ENCODE measurements at regions not wholly inside any gene's neighbourhood (a gene's known extent, or its start where the extent isn't known, plus 50 kb on each side); places are given as distances from the start of the nearest gene placed in this dataset.

DNA sequence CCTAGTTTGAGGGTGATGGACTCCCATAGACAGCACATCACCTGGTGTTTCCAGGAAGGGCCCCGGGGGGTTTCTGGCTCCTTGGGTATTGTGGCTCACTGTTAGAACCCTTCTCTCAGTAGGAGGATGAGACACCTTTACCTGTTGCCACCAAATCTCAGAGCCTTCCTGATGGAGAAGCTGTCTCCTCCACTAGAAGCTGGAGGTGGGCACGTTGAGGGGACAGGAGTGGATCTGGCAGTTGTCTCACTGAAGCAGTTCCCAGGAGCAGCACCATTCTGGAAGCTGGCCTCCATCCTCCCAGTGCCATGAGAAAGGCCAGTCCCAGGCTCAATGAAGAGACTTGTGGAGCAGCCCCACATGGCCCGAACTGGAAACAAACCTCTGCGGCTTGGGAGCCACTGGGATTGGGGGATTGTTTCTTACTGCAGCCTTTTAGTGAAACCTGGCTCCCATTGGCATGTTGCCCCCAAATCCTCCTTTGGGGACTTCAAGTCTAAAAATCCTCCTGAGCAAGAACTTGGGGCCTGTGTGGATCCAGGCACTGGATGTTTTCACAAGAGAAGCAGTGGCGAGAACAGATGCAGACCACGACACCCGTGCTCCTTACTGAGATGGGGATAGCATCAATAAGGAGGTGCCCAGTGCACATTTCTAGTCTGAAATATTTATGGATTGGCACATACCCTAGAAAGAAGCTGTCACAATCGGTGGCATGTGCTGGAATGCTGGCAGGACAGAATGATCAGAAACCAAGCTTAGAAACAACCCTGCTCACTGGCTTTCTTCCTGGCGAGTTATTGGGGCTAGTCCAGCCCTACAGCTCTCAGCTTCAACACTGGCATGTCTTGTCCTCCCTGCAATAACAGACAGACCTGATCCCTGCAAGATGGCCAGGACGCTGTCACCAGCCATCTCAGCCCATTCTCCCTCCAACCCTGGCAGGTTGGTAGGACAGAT lies 223.7 kb upstream of the AJAP1 start:
- DNase-seq (ENCODE audit: low spot score), result no peak

DNA sequence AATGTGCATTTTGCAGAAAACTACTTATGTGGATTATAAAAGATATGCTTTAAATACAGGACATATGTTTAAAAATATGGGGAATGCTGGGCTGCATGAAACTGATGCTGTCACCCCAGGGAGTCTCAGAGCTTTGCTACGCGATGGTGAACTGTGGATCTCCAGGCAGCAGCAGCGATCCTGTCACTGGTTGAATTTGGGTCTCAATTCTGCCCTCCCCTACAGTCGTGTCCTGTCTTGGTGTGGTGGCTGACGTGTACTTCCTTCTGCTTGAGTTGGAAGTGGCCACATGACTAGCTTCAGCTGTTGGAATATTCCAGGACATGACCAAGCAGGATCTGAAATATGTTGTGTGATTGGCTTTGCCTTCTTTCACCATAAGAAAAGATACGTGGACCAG lies 222.9 kb upstream of the AJAP1 start:
- no peak for DNase-seq (ENCODE audit: low spot score)

DNA sequence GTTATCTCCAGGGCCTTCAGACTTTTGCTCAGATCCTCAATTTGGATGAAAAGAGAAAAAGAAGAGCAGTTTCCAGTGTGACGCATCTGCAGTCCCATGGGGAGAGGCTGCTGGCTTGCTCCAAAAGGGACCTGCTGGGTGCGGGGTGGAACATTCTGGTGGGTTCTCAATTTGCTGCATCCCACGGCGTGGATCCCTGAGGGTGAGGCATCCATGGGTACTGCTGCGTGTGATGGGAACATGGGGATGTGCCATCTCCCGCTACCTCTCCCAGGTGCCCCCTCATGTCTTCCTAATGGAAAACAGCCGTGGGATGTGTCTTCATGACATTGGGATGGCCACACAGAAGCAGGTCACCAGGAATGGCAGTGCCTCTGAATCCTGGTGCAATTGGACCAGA lies 221.3 kb upstream of the AJAP1 start:
- DNase-seq (ENCODE audit: low spot score), result no peak

DNA sequence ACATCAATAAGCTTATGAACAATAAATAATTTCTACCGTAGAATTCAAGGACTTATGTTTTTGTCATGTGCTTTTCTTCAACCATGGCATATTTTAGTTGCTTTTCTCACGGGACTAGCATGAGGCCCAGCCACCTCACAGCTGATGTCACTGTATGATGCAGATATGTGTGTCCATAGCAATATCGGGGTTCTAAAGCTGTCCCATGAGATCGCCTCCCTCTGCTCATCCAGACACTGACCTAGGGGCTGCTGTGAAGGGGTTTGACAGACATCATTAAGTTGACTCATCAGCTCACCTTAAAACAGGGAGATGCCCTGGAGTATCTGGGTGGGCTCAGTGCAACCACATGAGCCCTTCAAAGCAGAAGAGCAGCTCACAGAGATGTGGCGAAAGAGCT lies 210.3 kb upstream of the AJAP1 start:
- DNase-seq (ENCODE audit: low spot score), result no peak

DNA sequence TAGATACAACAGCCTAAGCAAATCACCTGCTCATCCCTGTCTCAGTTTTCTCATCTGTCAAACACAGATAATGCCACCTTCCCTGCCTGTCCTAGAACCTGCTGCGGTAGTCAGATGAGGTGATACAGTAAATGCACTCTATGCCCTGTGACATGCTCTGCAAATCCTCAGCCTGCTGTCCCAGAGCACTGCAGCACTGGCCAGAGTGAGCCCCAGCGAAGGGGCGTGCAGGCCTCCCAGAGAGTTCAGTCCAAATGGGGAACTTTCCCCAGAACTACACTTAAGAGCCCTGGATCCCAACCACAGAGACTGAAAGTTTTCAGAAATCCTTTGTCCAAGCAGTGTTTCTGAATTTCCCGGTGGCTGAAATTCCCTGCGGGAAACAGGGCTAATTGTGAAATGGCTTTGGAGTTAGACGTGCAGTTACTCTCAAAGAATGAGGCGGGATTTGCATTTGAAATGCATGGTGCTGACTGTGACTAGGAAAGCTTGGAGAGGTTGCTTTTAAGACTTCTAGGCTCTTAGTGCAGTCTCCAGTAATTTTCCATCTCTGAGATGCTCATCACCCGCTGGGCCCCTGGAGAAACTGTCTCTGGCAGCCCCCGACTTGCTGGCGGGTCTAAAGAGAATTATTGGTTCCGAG lies 206.5 kb upstream of the AJAP1 start:
- no peak for DNase-seq (ENCODE audit: low spot score)

DNA sequence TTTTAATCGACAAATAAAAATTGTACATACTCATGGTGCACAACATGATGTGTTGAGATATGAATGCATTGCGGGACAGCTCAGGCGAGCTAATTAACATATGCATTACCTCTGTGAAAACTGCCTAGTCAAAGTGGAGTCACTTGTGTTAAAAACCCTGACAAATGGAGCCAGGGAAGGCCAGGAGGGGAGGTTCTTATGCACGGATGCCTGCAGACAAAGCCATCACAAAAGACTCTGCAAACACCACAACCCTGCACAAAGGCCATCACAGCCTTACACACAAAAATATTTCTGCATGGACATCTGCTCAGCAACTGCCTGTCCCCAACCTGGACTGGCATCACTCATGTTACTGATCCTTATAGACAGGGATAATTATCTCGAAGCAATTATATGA lies 204.4 kb upstream of the AJAP1 start:
- no peak for DNase-seq (ENCODE audit: low spot score)

DNA sequence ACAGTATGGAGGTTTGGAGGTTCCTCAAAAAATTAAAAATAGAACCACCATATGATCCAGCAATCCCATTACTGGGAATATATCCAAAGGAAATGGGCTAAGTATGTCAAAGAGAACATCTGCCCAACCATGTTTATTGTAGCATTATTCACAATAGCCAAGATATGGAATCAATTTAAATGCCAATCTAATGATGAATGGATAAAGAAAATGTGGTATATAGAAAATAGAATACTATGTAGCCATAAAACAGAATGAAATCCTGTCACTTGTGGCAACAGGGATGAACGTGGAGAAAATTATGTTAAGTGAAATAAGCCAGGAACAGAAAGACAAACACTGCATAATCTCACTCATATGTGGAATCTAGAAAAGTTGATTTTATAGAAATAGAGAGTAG lies 201.7 kb upstream of the AJAP1 start:
- DNase-seq (ENCODE audit: low spot score), result no peak

DNA sequence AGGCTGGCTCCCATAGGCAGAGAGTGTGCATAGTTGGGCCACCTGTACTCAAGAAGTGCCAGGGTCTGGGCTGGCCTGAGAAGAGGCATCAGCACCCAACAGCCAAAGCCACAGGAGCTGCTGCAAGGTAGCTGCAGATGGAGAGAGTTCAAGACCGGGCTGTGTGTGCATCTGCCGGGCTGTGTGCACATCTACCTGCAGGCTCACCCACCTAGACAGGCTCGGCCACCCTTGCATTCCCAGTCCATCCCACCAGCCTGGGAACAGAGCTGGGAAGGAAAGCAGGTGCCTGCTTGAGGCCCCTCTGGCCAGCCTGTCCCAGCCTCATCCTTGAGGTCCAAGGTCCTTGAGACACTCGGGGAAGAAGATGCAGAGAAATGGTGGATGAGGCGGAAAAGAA lies 194.4 kb upstream of the AJAP1 start:
- no peak for DNase-seq (ENCODE audit: low spot score)

DNA sequence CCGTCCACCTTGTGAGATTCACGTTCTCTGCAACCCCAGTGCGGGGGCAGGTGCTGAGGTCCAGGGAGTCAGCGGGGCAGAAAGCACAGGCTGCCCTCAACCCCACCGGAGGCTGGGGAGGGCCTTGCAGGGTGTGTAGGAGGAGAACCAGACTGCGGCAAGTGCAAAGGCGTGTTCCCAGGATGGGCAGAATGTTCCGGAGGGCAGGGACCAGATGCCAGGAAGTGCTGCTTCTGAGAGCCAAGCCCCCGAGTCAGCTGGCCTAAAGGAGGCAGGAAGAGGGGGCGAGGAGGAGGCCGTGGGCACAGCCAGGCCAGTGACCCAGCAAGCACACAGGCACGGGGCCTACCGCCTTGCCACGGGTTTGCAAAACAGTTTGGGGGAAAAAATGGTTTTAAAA lies 193.8 kb upstream of the AJAP1 start:
- DNase-seq (ENCODE audit: low spot score), result no peak

DNA sequence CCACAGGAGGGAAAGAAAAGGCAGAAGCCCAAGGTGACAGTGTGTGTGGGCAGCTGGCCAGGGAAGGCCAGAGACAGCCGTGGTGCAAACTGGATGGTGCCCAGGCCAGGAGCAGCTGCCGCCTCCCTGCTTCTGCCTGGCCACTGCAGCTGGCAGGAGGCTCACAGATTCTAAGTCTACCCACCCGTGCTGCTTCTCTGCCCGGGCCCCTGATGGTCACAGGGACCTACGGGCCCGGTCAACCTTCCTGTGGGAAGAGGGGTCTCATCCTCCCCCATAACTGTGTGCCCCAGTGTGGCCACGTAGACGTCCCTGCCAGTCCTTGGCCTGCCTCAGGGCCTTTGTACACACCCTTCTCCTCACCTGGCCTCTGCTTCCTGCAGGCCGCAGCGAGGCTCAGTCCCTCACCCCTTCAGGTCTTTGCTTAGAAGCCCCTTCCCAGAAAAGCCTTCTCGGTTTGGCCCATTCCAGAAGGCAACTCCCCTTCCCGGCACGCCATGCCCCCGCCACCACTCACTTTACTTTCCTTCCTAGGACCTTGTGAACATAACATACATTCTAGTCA lies 192.6 kb upstream of the AJAP1 start:
- no peak for DNase-seq (ENCODE audit: low spot score)

DNA sequence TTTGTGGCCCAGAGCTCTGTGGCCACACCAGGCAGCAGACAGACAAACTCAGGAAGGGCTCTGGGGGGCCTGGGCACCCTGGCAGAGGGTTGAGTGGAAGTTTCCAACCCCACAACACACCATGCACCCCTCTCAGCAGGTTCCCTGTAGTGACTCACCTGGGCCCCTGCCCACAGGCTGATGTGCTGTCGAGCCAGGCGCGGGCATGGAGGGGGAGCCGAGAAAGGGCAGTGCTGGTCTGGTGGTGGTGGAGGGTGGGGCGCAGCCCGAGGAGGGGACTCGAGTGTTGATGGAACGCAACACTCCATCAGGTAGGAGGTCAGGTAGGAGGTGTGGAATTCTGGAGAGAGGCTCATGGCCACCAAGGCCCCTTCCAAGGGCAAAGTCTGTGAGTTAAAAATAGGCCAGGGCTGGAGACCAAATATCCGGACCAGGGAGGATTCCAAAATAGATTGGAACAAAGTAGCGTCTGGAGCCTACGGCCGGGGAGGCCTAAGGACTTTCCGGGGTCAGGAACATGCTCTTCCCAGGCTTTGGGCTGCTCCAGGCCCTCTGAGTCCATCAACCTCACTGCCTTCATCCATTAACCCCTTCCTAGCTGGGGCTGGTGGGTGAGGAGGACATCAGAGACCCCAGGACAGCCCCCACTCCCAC lies 191.5 kb upstream of the AJAP1 start:
- DNase-seq (ENCODE audit: low spot score), result no peak

DNA sequence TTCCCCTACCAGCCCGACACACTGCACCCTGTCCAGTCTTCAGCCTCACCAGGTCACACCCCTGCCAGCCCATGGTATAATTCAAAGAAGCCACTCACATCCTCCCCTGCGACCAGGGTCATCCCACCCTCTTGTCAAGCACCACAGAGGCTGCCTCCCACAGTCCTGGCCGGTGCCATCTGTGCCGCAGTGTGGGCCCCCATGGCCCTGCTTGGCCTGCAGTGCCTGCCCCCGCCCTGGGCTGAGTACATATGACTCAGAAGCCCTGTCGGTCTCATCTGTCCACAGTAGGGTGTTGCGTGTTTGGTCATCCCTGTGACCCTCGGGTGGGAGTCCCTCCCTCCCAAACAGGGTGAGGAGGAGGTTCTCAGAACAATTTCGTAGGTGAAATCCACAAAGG lies 190.8 kb upstream of the AJAP1 start:
- DNase-seq (ENCODE audit: low spot score), result no peak

DNA sequence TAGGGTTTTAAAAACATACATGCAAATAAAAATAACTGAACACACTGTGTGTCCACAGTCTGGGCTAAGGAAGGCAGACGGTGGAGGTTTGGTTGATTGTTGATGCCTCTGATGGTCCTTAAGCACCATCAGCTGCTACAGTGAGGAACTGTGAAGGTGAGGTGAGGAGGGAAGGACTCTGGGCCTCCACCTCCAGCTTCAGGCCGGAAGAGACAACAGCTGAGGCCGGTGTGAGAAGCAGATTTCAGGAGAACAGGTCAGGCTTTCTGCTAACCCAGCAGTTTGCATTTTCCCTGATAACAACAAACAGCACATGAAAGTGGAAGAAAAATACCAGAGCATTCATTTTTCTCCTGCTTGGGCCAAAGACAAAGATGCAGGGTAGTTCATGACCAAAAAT lies 189.9 kb upstream of the AJAP1 start:
- no peak for DNase-seq (ENCODE audit: low spot score)

DNA sequence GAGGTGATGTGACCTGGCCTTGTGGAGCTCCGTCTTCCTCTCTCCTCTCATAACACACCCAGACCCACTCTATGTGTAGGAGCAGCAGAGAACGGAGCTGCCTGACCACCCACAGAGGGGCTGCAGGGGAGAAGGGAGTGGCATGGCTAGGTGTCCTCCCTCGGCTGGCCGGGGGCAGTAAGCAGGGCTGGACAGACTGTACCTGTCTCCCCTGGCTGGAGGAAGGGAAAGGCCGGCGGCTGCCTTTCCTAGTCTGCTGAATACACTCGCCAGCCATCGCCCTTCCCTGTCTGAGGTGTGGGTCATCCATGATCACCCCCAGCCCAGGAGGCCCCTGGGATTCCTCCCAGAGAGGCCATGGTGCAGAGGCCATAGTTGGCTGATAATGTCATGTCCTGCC lies 187.2 kb upstream of the AJAP1 start:
- no peak for DNase-seq (ENCODE audit: low spot score)

DNA sequence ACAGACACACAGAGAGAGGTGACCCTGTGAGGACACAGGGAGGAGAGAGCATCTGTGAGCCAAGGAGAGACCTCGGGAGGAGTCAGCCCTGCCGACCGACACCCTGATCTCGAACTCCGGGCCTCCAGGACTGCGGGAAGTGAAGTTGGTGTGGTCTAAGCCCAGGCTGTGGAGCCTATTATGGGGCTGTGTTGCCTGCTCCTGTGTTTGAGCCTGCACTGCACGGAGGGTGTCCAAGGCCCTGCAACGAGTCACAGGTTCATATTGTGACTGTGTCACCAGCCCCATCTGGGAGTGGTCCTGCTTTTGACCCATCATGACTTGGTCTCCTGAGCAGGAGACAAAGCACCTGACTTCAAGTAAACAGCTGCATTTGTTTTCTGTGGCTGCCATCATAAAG lies 186.0 kb upstream of the AJAP1 start:
- no peak for DNase-seq (ENCODE audit: low spot score)

DNA sequence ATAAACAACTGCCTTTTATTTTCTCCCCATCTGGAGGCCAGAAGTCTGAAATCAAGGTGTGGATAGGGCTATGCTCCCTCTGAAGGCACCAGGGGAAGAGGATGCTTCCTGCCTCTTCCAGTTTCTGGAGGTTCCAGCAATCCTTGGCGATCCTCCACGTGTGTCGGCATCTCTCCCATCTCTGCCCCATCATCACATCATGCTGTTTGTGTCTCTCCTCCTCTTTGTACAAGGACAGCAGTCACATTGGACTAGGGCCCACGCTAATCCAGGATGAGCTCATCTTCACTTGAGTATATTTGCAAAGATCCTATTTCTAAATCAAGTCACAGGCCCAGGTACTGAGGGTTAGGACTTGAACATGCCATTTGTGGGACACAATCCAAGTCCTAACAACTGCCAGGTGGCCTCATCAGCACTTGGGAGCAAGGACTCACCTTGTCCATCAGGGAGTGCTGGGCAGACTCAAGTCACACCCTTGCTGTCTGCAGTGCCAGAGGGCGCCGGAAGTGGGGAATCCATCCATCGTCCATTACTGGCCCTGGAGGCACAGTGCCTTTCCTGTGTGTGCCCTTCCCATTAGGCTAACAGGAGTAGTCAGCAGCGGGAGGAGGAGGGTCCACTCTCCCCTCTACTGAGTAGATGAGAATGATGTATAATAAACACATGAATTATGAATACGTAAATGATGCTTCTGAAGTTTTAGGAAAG lies 185.4 kb upstream of the AJAP1 start:
- no peak for DNase-seq (ENCODE audit: low spot score)

DNA sequence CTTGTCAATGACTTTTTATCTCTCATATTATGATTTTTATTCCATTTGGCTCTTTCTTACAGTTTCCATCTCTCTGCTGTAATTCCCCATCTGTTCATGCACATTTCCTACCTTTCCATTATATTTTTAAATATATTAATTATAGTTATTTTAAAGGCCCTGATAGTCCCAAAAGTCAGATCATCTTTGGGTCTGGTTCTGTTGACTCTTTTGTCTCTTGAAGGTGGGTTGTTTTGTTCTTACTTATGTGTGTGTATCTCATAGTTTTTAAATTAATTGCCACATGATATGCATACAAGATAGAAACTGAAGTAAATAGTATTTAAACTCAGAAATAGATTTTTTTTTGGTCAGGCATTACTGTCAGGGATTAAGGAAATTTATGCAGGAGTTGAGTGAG lies 178.0 kb upstream of the AJAP1 start:
- DNase-seq (ENCODE audit: low spot score), result no peak

DNA sequence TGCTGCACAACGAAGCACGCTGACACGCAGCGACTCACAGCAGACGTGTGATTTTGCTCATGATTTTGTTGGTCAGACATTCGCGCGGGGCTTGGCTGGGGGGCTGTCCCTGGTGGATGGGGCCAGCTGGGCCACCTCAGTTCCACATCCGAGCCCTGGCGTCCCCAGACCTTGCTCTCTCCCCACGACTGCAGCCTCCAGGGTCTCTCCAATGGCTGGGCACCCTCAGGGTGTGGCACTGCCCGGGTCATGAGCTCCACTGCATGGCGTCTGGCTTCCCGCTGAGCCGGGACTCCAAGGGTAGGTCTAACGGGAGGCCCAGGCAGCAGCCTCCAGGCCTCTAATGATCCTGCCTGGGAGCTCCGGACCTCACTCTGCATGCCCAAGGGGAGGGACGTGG lies 173.0 kb upstream of the AJAP1 start:
- DNase-seq (ENCODE audit: low spot score), result no peak

DNA sequence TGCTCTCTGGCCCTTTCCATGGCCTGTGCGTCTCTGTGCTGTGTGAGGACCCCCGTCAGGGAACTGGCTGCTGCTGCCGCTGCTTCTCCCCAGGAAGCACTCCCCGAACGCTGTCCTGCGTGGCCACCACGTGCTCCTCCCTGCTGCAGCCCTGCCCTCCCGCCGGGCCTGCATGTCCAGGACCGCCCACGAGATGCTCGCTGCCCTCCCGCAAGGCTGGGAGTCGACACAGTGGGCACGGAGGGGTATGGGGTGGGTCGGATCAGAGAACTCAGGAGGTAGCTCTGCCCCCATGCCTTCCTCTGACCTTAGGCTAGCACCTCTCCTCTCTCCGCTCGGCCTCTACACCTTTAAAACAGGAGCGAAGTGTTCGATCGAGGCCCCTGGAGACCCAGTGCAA lies 171.9 kb upstream of the AJAP1 start:
- no peak for DNase-seq (ENCODE audit: low spot score)

DNA sequence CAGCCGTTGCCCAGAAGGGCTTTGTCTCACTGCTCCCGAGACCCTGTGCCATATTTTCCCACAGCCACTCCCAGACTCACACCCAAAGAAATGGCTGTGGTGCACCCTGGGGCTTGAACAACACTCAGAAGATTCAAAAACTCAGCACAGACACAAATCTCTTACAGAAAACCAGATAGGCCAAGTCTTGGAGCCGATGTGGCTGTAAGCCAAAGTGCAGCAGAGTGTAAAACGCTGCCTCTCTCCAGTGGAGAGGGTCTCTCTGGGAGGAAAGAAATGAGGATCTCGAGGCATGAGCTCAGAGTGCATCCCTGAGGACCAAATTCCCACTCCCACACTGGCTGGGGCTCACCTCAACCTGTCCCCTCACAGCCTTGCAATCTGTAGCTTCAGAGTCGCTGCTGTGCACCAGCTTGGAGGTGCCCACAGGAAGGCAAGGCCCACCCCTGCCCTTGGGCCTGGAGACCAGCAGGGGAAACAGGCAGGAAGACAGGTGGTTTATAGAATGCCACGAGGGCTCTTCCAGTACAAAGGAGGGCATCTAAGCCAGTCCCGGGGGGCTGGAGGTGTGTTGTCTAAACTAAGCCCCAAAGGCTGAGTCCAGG lies 171.3 kb upstream of the AJAP1 start:
- DNase-seq (ENCODE audit: low spot score), result no peak

DNA sequence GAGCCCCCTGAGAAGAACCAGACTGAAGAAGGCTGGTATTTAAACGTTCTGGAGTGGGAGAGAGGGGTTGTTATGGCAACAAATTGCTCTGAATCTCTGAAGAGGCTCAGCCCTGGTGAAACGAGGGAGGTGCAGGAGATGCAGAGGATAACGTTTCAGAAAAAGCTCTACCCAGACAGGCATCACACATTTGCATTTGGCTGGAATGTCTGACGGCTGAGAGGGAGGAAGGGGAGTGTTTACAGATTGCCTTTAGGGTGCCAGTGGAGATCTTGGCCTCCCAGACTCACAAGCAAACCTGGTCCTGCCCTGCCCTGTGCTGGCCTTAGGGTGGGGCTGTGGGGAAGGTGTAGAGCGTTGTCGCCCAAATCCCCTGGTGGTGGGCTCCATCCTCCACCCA lies 169.0 kb upstream of the AJAP1 start:
- no peak for DNase-seq (ENCODE audit: low spot score)

DNA sequence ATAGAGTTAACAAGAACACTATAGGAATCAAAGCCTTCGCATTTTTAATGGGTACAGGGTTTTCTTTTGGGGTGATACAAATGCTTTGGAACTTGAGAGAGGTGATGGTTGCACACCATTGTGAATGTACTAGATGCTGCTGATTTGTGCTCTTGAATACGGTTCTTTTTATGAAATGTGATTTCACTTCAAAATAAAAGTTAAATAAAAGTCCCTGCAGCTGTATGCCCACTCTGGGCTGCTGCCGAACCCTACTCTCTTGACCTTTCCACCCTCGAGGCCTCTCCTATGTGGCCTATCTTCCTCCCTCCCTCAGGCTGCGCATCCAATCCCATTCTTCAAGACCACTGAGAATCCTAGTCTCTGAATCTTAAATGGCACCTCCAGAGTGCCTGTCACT lies 168.5 kb upstream of the AJAP1 start:
- no peak for DNase-seq (ENCODE audit: low spot score)

All from AG20443 (cell line).